HG03064 (cell line): ENCODE measurements at regions not wholly inside any gene's neighbourhood (a gene's known extent, or its start where the extent isn't known, plus 50 kb on each side); places are given as distances from the start of the nearest gene placed in this dataset.
"Not testable (repeated sequence)": the region's sequence is repeated elsewhere in the genome, so short reads cannot be mapped to it uniquely, and the experiment has no call there.

ENCODE experiments used
- ATAC-seq: cut with Tn5 transposase; IDR thresholded peaks from one replicate; pipeline ENCODE4 v1.9.1; 2021; ENCODE audit warnings: low read depth; ENCODE audit not compliant: unreplicated experiment

- no peak for ATAC-seq
Measured at GRCh38 chr7:65722361-65722792, 150.5 kb upstream of the VKORC1L1 start.

- ATAC-seq: not testable (repeated sequence)
Measured at GRCh38 chr7:65727182-65727581, 145.7 kb upstream of the VKORC1L1 start.

- ATAC-seq: no peak
Measured at GRCh38 chr7:65731129-65731528, 141.7 kb upstream of the VKORC1L1 start.

GRCh38 chr7:65731562-65732035, 141.3 kb upstream of the VKORC1L1 start:
- ATAC-seq: no peak

GRCh38 chr7:65744406-65744805, 128.5 kb upstream of the VKORC1L1 start:
- no peak for ATAC-seq

GRCh38 chr7:65746398-65746669, 126.5 kb upstream of the VKORC1L1 start:
- no peak for ATAC-seq

GRCh38 chr7:65749039-65749438, 123.8 kb upstream of the VKORC1L1 start:
- no peak for ATAC-seq

- no peak for ATAC-seq
Measured at GRCh38 chr7:65749518-65749917, 123.4 kb upstream of the VKORC1L1 start.

GRCh38 chr7:65750511-65751344, 122.1 kb upstream of the VKORC1L1 start:
- ATAC-seq: peak; percentile 99

- ATAC-seq: not testable (repeated sequence)
Measured at GRCh38 chr7:65754070-65754469, 118.8 kb upstream of the VKORC1L1 start.

- not testable (repeated sequence) for ATAC-seq
Measured at GRCh38 chr7:65758991-65759390, 113.9 kb upstream of the VKORC1L1 start.

GRCh38 chr7:65762712-65763111, 110.2 kb upstream of the VKORC1L1 start:
- not testable (repeated sequence) for ATAC-seq

- not testable (repeated sequence) for ATAC-seq
Measured at GRCh38 chr7:65763114-65763513, 109.8 kb upstream of the VKORC1L1 start.

GRCh38 chr7:65770473-65771225, 102.2 kb upstream of the VKORC1L1 start:
- peak; percentile 94 for ATAC-seq

GRCh38 chr7:65771226-65771569, 101.7 kb upstream of the VKORC1L1 start:
- not testable (repeated sequence) for ATAC-seq

GRCh38 chr7:65776677-65777076, 96.2 kb upstream of the VKORC1L1 start:
- ATAC-seq: not testable (repeated sequence)

GRCh38 chr7:65789943-65790342, 82.9 kb upstream of the VKORC1L1 start:
- ATAC-seq: not testable (repeated sequence)

GRCh38 chr7:65791788-65792187, 81.1 kb upstream of the VKORC1L1 start:
- not testable (repeated sequence) for ATAC-seq

- ATAC-seq: not testable (repeated sequence)
Measured at GRCh38 chr7:65792726-65793125, 80.1 kb upstream of the VKORC1L1 start.

- ATAC-seq: not testable (repeated sequence)
Measured at GRCh38 chr7:65794671-65795391, 78.0 kb upstream of the VKORC1L1 start.

- not testable (repeated sequence) for ATAC-seq
Measured at GRCh38 chr7:65795392-65795716, 77.5 kb upstream of the VKORC1L1 start.
